Coronary artery (tissue), 2 donors: ENCODE measurements at regions not wholly inside any gene's neighbourhood (a gene's known extent, or its start where the extent isn't known, plus 50 kb on each side); places are given as distances from the start of the nearest gene placed in this dataset.

ENCODE experiments used
- DNase-seq: peaks from one replicate; pipeline ENCODE4 v3.0.0-alpha.2; 2017; ENCODE audit warnings: low spot score
- H3K27ac ChIP-seq, 2 donors: fragments of 200-600 bp; sonication (generic); one replicate each; pipeline ENCODE4 v1.5.1; 2016 to 2019
- H3K4me3 ChIP-seq: fragments of 200-600 bp; sonication (generic); 2 replicates; pipeline ENCODE4 v1.5.1; 2016; ENCODE audit warnings: mild to moderate bottlenecking, moderate library complexity
- TF ChIP-seq, protein P1 (sequence below): fragments of 200-600 bp; sonication (generic); IDR thresholded peaks from one replicate; pipeline ENCODE4 v1.5.1; 2019; ENCODE audit warnings: antibody characterized with exemption

- DNase-seq, result no peak
- Histone ChIP-seq H3K27ac (no peak overlapping the region), H3K4me3 (no peak overlapping the region)
- TF ChIP-seq, protein P1, sequence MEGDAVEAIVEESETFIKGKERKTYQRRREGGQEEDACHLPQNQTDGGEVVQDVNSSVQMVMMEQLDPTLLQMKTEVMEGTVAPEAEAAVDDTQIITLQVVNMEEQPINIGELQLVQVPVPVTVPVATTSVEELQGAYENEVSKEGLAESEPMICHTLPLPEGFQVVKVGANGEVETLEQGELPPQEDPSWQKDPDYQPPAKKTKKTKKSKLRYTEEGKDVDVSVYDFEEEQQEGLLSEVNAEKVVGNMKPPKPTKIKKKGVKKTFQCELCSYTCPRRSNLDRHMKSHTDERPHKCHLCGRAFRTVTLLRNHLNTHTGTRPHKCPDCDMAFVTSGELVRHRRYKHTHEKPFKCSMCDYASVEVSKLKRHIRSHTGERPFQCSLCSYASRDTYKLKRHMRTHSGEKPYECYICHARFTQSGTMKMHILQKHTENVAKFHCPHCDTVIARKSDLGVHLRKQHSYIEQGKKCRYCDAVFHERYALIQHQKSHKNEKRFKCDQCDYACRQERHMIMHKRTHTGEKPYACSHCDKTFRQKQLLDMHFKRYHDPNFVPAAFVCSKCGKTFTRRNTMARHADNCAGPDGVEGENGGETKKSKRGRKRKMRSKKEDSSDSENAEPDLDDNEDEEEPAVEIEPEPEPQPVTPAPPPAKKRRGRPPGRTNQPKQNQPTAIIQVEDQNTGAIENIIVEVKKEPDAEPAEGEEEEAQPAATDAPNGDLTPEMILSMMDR, result no peak
Measured at GRCh38 chr5:91271999-91272398, 111.1 kb downstream of the ARRDC3 start.

- TF ChIP-seq, protein P1, result no peak
- Histone ChIP-seq H3K4me3 (no peak overlapping the region), H3K27ac (no peak overlapping the region)
- no peak for DNase-seq
Measured at GRCh38 chr5:91269198-91269597, 113.9 kb downstream of the ARRDC3 start.

DNA sequence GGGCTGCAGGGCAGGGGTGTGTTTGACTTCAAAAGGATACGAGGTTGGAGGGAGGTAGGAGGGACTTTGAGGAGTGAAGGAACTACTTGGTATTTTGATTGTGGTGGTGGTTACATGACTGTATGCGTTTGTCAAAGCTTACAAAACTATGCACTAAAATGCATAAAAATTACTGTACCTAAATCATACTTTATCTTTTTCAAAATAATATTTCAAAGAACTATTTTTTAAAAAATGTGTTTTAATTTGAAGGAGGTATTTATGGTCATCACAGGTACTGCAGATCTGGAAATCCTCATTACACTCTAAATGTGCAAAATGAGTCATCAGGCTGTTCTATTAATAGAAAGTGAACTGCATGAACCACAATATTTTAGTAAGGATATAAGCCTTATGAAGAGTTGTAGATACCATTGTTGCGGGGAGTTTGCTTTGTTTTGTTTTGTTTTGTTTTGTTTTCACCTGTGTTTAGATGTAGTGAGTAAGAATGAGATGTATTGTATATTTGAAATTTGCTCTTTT lies 116.9 kb downstream of the ARRDC3 start:
- Histone ChIP-seq H3K27ac (no peak overlapping the region), H3K4me3 (no peak overlapping the region)
- DNase-seq, result no peak
- TF ChIP-seq, protein P1, result no peak

DNA sequence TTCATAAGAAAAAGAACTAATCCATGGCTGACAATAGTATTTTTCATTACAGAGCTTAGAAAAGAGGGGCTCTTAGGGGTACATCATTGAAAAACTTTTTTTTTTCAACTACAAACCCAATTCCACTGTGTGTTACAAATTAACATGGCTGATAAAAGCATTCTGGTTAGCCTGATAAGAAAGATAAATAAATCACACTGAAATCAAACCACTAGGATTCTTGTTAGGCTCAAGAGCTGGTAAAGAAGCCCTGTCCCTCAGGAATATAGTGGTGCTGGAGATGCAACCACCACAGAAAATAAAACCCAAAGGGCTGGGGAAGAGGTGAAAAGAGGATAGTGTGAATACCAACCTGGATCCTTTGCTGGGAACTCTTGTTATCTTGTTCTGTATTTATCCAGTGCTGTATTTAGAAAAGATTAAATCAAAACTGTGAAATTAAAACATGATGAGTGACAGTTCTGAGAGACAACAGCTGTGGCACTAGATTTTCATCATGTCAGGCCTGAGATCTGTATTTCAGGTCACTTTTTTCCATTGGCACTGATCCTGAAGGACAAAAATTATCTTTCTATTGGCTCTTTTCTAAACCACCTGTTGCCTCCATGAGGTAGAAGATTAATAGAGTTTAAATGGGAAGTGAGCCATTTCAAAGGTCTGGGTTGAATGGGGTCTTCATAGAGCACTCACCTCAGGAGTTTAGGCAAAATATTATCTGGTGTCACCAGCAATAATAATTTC lies 118.6 kb downstream of the ARRDC3 start:
- TF ChIP-seq, protein P1, result no peak
- no peak for DNase-seq

GRCh38 chr5:91263898-91264297 lies 119.2 kb downstream of the ARRDC3 start:
- DNase-seq, result no peak
- no peak overlapping the region for H3K27ac ChIP-seq
- TF ChIP-seq, protein P1, result no peak
- H3K4me3 ChIP-seq, result no peak overlapping the region

More for the DNA sequence above, 118.6 kb downstream of the ARRDC3 start:
- no peak overlapping the region for H3K4me3 ChIP-seq
- no peak overlapping the region for H3K27ac ChIP-seq

DNA sequence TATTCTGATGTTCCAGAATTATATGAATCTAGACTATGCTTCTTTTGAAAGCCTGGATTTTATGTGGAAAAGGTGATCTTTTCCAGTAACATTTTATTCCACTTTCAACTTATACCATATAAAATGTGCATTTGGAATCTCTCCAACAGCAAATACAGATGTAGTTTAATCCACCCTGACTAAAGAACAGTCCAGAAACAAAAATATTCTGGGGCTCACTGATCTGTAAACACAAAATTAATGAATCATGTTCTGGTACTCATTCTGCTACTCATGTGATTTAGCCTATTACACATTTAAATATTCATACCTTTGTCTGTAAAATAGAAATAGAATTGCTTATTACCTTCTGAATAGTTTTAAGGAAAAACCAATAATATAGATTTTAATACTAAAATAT lies 125.8 kb downstream of the ARRDC3 start:
- Histone ChIP-seq H3K27ac (no peak overlapping the region), H3K4me3 (no peak overlapping the region)
- TF ChIP-seq, protein P1, result no peak
- DNase-seq, result no peak

DNA sequence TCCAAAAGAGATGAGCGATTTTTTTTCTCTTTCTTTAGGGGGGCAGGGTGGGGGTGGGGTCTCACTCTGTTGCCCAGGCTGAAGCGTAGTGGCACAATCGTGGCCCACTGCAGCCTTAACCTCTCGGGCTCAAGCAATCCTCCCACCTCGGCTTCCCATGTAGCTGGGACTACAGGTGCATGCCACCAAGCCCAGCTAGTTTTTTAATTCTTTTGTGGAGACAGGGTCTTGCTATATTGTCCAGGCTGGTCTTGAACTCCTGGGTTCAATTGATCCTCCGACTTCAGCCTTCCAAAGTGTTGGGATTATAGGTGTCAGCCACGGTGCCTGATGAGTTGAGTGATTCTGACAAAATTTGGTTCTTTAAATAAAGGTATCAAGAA lies 127.0 kb downstream of the ARRDC3 start:
- H3K27ac ChIP-seq, result no peak overlapping the region
- TF ChIP-seq, protein P1, result no peak
- DNase-seq, result no peak
- H3K4me3 ChIP-seq, result no peak overlapping the region
